NCI-H1436 (cell line): ENCODE measurements at regions not wholly inside any gene's neighbourhood (a gene's known extent, or its start where the extent isn't known, plus 50 kb on each side); places are given as distances from the start of the nearest gene placed in this dataset.

Experiments
- DNase-seq: peaks from one replicate; lab custom pipeline; 2025; lab: John Stamatoyannopoulos, UW

- DNase-seq: no peak
Measured at GRCh38 chr11:131234221-131234620, 136.2 kb upstream of the NTM start.

- DNase-seq: no peak
Measured at GRCh38 chr11:131235328-131236298, 134.8 kb upstream of the NTM start.

- no peak for DNase-seq
Measured at GRCh38 chr11:131240421-131240820, 130.0 kb upstream of the NTM start.

GRCh38 chr11:131242476-131243000, 127.9 kb upstream of the NTM start:
- no peak for DNase-seq

- DNase-seq: no peak
Measured at GRCh38 chr11:131246156-131246555, 124.3 kb upstream of the NTM start.

- DNase-seq: no peak
Measured at GRCh38 chr11:131246663-131247062, 123.8 kb upstream of the NTM start.

- no peak for DNase-seq
Measured at GRCh38 chr11:131248588-131248987, 121.8 kb upstream of the NTM start.

GRCh38 chr11:131253142-131253655, 117.2 kb upstream of the NTM start:
- DNase-seq: no peak

GRCh38 chr11:131253656-131254151, 116.7 kb upstream of the NTM start:
- no peak for DNase-seq

- no peak for DNase-seq
Measured at GRCh38 chr11:131254254-131254653, 116.2 kb upstream of the NTM start.

- no peak for DNase-seq
Measured at GRCh38 chr11:131274233-131274632, 96.2 kb upstream of the NTM start.

- DNase-seq: no peak
Measured at GRCh38 chr11:131275580-131275979, 94.8 kb upstream of the NTM start.

GRCh38 chr11:131278472-131278871, 91.9 kb upstream of the NTM start:
- no peak for DNase-seq

- no peak for DNase-seq
Measured at GRCh38 chr11:131279654-131280384, 90.6 kb upstream of the NTM start.

GRCh38 chr11:131281316-131281715, 89.1 kb upstream of the NTM start:
- no peak for DNase-seq

- DNase-seq: no peak
Measured at GRCh38 chr11:131284041-131284440, 86.4 kb upstream of the NTM start.

- DNase-seq: no peak
Measured at GRCh38 chr11:131288521-131289091, 81.8 kb upstream of the NTM start.

- no peak for DNase-seq
Measured at GRCh38 chr11:131290185-131290584, 80.2 kb upstream of the NTM start.

GRCh38 chr11:131295986-131296385, 74.4 kb upstream of the NTM start:
- DNase-seq: no peak

- DNase-seq: no peak
Measured at GRCh38 chr11:131297441-131297840, 73.0 kb upstream of the NTM start.

GRCh38 chr11:131299598-131300438, 70.6 kb upstream of the NTM start:
- DNase-seq: no peak
